HG02840 (cell line): ENCODE measurements at regions not wholly inside any gene's neighbourhood (a gene's known extent, or its start where the extent isn't known, plus 50 kb on each side); places are given as distances from the start of the nearest gene placed in this dataset.
"Not testable (repeated sequence)": the region's sequence is repeated elsewhere in the genome, so short reads cannot be mapped to it uniquely, and the experiment has no call there.

Source experiments
- ATAC-seq: cut with Tn5 transposase; IDR thresholded peaks from one replicate; pipeline ENCODE4 v1.9.1; 2021; ENCODE audit warnings: mild to moderate bottlenecking, moderate library complexity, moderate number of reproducible peaks; ENCODE audit not compliant: unreplicated experiment, low FRiP score

GRCh38 chr5:53733853-53734252 is 173.4 kb downstream of the NDUFS4 start:
- no peak for ATAC-seq

- no peak for ATAC-seq
Observed at GRCh38 chr5:53738105-53738504, 177.7 kb downstream of the NDUFS4 start.

- no peak for ATAC-seq
Observed at GRCh38 chr5:53739111-53739510, 178.7 kb downstream of the NDUFS4 start.

GRCh38 chr5:53749621-53750020 is 189.2 kb downstream of the NDUFS4 start:
- no peak for ATAC-seq

GRCh38 chr5:53752282-53752681 is 191.8 kb downstream of the NDUFS4 start:
- not testable (repeated sequence) for ATAC-seq

GRCh38 chr5:53766673-53767072 is 206.2 kb downstream of the NDUFS4 start:
- no peak for ATAC-seq

GRCh38 chr5:53777864-53778618 is 217.6 kb downstream of the NDUFS4 start:
- peak; percentile 52 for ATAC-seq

GRCh38 chr5:53779541-53779981 is 219.1 kb downstream of the NDUFS4 start:
- peak; percentile 48 for ATAC-seq

- no peak for ATAC-seq
Observed at GRCh38 chr5:53782620-53783019, 222.2 kb downstream of the NDUFS4 start.

GRCh38 chr5:53783624-53784228 is 223.3 kb downstream of the NDUFS4 start:
- no peak for ATAC-seq

GRCh38 chr5:53784596-53784995 is 224.2 kb downstream of the NDUFS4 start:
- ATAC-seq: no peak

GRCh38 chr5:53785924-53786323 is 225.5 kb downstream of the NDUFS4 start:
- ATAC-seq: no peak

- ATAC-seq: no peak
Observed at GRCh38 chr5:53790026-53790425, 229.6 kb downstream of the NDUFS4 start.

GRCh38 chr5:53792338-53792737 is 231.9 kb downstream of the NDUFS4 start:
- no peak for ATAC-seq

GRCh38 chr5:53799644-53800043 is 239.2 kb downstream of the NDUFS4 start:
- ATAC-seq: not testable (repeated sequence)

- ATAC-seq: not testable (repeated sequence)
Observed at GRCh38 chr5:53808392-53808791, 248.0 kb downstream of the NDUFS4 start.

- no peak for ATAC-seq
Observed at GRCh38 chr5:53814819-53815218, 254.4 kb downstream of the NDUFS4 start.

- ATAC-seq: no peak
Observed at GRCh38 chr5:53815471-53815870, 255.0 kb downstream of the NDUFS4 start.

GRCh38 chr5:53817183-53817582 is 256.7 kb downstream of the NDUFS4 start:
- no peak for ATAC-seq

- ATAC-seq: no peak
Observed at GRCh38 chr5:53819482-53819881, 259.0 kb downstream of the NDUFS4 start.

GRCh38 chr5:53820119-53820801 is 259.8 kb downstream of the NDUFS4 start:
- ATAC-seq: peak; percentile 47
